ENCODE measurements at regions not wholly inside any gene's neighbourhood (a gene's known extent, or its start where the extent isn't known, plus 50 kb on each side); places are given as distances from the start of the nearest gene placed in this dataset.

DNA sequence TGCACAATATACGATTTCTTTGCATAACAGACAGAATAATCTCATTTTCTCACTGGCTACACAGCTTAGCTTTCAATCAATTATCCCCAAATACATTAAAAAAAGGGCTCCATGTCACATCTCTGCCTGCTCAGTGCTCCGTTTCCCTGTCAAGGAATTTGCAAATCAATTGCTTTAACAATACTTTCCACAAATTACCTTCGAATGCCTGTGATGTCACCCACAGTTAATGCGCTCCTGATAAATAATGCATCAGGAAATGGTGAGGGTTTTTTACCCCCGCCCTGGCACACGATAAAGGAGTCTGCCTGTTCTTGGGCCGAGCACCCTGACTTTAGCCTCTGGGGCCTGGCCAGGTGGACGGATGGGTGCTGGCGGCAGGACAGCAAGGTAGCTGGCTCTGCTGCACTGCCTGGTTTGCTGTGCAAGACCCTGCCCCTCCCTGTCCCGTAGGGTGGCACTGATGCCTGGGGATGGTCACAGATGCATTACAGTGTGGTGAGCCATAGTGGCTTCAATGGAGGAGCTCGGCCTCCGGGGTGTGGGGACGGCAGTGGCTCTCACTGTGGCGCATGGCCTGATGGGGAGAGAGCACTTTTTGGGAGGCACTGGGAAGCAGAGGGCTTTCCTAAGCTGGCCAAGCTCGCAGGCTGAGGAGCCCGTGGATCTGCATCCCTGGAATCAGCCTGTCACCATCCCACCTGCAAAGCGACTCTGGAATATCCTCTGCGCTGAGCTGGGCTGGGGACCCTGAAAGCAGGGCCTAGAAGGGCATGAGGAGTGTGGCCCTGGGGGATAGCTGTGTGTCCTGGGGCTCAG lies 88.3 kb upstream of the HS6ST1 start:
- TF ChIP-seq, protein P1, sequence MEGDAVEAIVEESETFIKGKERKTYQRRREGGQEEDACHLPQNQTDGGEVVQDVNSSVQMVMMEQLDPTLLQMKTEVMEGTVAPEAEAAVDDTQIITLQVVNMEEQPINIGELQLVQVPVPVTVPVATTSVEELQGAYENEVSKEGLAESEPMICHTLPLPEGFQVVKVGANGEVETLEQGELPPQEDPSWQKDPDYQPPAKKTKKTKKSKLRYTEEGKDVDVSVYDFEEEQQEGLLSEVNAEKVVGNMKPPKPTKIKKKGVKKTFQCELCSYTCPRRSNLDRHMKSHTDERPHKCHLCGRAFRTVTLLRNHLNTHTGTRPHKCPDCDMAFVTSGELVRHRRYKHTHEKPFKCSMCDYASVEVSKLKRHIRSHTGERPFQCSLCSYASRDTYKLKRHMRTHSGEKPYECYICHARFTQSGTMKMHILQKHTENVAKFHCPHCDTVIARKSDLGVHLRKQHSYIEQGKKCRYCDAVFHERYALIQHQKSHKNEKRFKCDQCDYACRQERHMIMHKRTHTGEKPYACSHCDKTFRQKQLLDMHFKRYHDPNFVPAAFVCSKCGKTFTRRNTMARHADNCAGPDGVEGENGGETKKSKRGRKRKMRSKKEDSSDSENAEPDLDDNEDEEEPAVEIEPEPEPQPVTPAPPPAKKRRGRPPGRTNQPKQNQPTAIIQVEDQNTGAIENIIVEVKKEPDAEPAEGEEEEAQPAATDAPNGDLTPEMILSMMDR (IDR thresholded peaks at IDR 0.05; ENCODE audit: control insufficient read depth, insufficient read depth, low read depth, low read length, missing control alignments): no peak
- no peak overlapping the region for H3K4me3 ChIP-seq (ENCODE audit: control insufficient read depth, low read depth, low read length)
- DNase-seq (ENCODE audit: low read depth): no peak

DNA sequence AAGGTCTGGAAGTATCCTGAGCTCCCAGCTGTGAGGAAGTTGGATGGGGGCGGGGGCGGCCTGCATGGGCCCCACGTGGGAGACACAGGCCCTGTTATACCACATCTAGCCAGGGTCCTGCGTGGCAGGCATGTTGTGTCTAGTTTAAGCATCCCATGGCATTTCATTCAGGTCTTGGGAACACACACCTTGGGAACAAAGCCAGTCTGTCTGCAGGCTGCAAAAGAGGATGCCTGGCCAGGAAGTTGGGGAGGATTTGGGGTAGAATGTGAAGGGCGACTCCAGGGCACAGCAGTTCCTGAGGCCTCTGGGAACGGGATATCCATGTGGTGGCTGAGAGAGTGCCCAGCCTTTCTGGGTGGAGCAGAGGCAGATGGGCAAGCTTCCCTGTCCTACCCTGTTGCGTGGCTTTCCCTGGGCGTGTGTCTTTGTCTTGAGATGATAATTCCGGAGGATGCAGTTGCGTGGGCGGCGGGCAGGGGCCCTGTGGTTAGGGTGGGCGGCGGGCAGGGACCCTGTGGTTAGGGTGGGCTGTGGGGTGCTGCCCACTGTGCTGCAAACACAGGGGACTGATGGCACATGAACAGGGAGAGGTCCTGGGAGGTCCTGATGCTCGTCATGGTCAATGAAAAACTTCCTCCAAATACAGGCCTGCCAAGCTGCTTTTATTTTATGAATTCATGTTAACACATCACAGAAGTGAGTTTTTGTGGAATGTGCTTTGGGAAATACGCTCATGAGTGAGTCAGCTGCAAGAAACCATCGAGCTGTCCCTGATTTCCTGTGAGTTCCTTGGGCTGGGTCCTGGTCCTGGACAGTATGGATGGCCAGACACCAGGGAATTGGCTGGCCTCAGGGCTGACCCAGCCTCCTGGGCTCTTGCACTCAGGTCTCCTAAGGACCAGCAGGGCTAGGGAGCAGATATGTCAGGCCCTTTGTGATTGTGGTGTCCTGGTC lies 90.0 kb upstream of the HS6ST1 start:
- no peak overlapping the region for H3K4me3 ChIP-seq (ENCODE audit: control insufficient read depth, low read depth, low read length)
- DNase-seq (ENCODE audit: low read depth): peak; percentile 66
- TF ChIP-seq, protein P1 (IDR thresholded peaks at IDR 0.05; ENCODE audit: control insufficient read depth, insufficient read depth, low read depth, low read length, missing control alignments): no peak

- TF ChIP-seq, protein P1 (IDR thresholded peaks at IDR 0.05; ENCODE audit: control insufficient read depth, insufficient read depth, low read depth, low read length, missing control alignments): no peak
- DNase-seq (ENCODE audit: low read depth): no peak
Observed at GRCh38 chr2:128409326-128410034, 90.8 kb upstream of the HS6ST1 start.

DNA sequence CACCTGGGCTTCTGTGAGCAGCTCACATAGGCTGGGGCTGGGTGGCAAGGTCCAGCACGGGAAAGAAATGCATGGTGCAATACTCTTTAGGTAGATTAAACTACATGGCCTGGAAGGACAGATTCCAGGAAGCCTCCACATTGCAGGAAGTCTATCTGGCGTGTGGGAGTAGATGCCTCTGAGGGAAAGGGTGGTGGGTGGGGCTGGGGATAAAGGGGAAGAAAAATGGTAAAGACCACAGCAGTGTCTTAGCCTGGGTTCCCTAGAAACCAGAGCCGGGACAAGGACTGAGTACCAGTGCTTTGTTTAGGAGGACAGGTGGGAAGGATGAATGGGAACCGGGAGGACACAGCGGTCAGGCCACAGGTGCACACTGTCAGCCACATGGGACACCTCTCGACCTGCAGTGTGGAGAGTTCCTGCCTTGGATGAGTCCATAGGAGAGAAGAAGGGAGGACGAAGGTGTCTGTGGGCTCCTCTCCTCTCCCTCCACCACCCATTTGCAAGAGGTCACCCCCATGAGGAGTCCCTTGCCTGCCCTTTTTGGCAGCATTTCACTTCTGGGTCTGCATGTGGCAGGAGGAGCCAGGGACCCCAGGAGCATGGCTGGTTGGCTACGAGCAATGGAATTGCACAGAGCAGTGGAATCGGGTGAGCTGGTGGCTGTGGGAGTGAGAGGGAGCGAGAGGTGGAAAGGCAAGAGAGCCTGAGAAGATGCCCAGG lies 91.5 kb upstream of the HS6ST1 start:
- no peak overlapping the region for H3K4me3 ChIP-seq (ENCODE audit: control insufficient read depth, low read depth, low read length)
- no peak for DNase-seq (ENCODE audit: low read depth)
- TF ChIP-seq, protein P1 (IDR thresholded peaks at IDR 0.05; ENCODE audit: control insufficient read depth, insufficient read depth, low read depth, low read length, missing control alignments): no peak

More at GRCh38 chr2:128409326-128410034, 90.8 kb upstream of the HS6ST1 start:
- H3K4me3 ChIP-seq (ENCODE audit: control insufficient read depth, low read depth, low read length): no peak overlapping the region

- DNase-seq (ENCODE audit: low read depth): no peak
- no peak overlapping the region for H3K4me3 ChIP-seq (ENCODE audit: control insufficient read depth, low read depth, low read length)
- TF ChIP-seq, protein P1 (IDR thresholded peaks at IDR 0.05; ENCODE audit: control insufficient read depth, insufficient read depth, low read depth, low read length, missing control alignments): no peak
Observed at GRCh38 chr2:128410758-128411215, 92.1 kb upstream of the HS6ST1 start.
